IMR-90 (cell line): ENCODE measurements at regions not wholly inside any gene's neighbourhood (a gene's known extent, or its start where the extent isn't known, plus 50 kb on each side); places are given as distances from the start of the nearest gene placed in this dataset.
"Not testable (repeated sequence)": the region's sequence is repeated elsewhere in the genome, so short reads cannot be mapped to it uniquely, and the experiment has no call there.

ENCODE experiments used
- ATAC-seq: fragments of 200-7000 bp; cut with Tn5 transposase; 2 replicates; pipeline ENCODE4 v1.9.1; 2020; ENCODE audit warnings: low read depth, mild to moderate bottlenecking, moderate library complexity
- BruUV-seq: library from RNA; stranded (reverse); fragments of 400-500 nt; replicated peaks from 2 replicates; lab custom pipeline; 2021; lab: Mats Ljungman, UMichigan
- CTCF ChIA-PET: fragments of 300-600 bp; formaldehyde crosslinking; extraction: SDS; loops from one replicate; lab custom pipeline; 2021; ENCODE audit warnings: antibody characterized with exemption; lab: Yijun Ruan, JAX
- POLR2A ChIA-PET: fragments of 300-600 bp; sonication (Branson Sonifier 250); formaldehyde crosslinking; loops from one replicate; lab custom pipeline; 2022; ENCODE audit warnings: antibody characterized with exemption; ENCODE audit not compliant: unreplicated experiment; lab: Charles Lee
- DNase-seq: peaks from one replicate; pipeline ENCODE4 v3.0.0; 2013
- H2AFZ ChIP-seq: replicated peaks from 2 replicates; pipeline ENCODE3; 2013; ENCODE audit warnings: low read length, mild to moderate bottlenecking; ENCODE audit not compliant: poor library complexity
- H2AK5ac ChIP-seq: 2 replicates; pipeline ENCODE4 v1.6.1; 2013; ENCODE audit warnings: low read depth, low read length, inconsistent platforms
- H2AK9ac ChIP-seq: replicated peaks from 2 replicates; pipeline ENCODE3; 2013; ENCODE audit warnings: mild to moderate bottlenecking, low read depth, low read length, moderate library complexity; ENCODE audit not compliant: poor library complexity
- H2BK120ac ChIP-seq: 2 replicates; pipeline ENCODE4 v1.6.1; 2013; ENCODE audit warnings: low read depth, low read length, inconsistent platforms
- H2BK15ac ChIP-seq: 3 replicates; pipeline ENCODE4 v1.6.1; 2013; ENCODE audit warnings: low read depth, low read length, inconsistent platforms
- H2BK20ac ChIP-seq: 2 replicates; pipeline ENCODE4 v1.6.1; 2013; ENCODE audit warnings: low read depth, mild to moderate bottlenecking, inconsistent platforms, low read length, moderate library complexity
- H2BK5ac ChIP-seq: 2 replicates; pipeline ENCODE4 v1.6.1; 2013; ENCODE audit warnings: mild to moderate bottlenecking, low read depth, low read length, inconsistent platforms; ENCODE audit not compliant: poor library complexity, severe bottlenecking
- H3K14ac ChIP-seq: replicated peaks from 2 replicates; pipeline ENCODE4 v1.6.1; 2013; ENCODE audit warnings: low read depth, low read length, inconsistent platforms
- H3K18ac ChIP-seq: 2 replicates; pipeline ENCODE4 v1.6.1; 2013; ENCODE audit warnings: low read depth, low read length, control low read depth
- H3K23ac ChIP-seq: 2 replicates; pipeline ENCODE4 v1.6.1; 2013; ENCODE audit warnings: low read depth, low read length, inconsistent platforms
- H3K27ac ChIP-seq: 2 replicates; pipeline ENCODE4 v1.5.1; 2013; ENCODE audit warnings: mild to moderate bottlenecking, control low read depth, low read length; ENCODE audit not compliant: insufficient read depth
- H3K27me3 ChIP-seq: 2 replicates; pipeline ENCODE4 v1.6.1; 2013; ENCODE audit warnings: low read length; ENCODE audit not compliant: control insufficient read depth, insufficient read depth
- H3K36me3 ChIP-seq: 2 replicates; pipeline ENCODE4 v1.6.1; 2013; ENCODE audit warnings: low read length, mixed read lengths; ENCODE audit not compliant: control insufficient read depth, insufficient read depth
- H3K4ac ChIP-seq: 2 replicates; pipeline ENCODE4 v1.6.1; 2013; ENCODE audit warnings: low read depth, low read length, inconsistent platforms
- H3K4me1 ChIP-seq: 2 replicates; pipeline ENCODE4 v1.6.1; 2013; ENCODE audit warnings: low read length, mixed read lengths; ENCODE audit not compliant: control insufficient read depth, insufficient read depth
- H3K4me2 ChIP-seq: 2 replicates; pipeline ENCODE4 v1.6.1; 2013; ENCODE audit warnings: low read depth, mild to moderate bottlenecking, control low read depth, low read length, moderate library complexity
- H3K4me3 ChIP-seq: 2 replicates; pipeline ENCODE4 v1.5.1; 2013; ENCODE audit warnings: low read depth, mild to moderate bottlenecking, control low read depth, low read length, moderate library complexity; ENCODE audit not compliant: insufficient read depth
- H3K56ac ChIP-seq: 2 replicates; pipeline ENCODE4 v1.6.1; 2013; ENCODE audit warnings: low read length, inconsistent platforms; ENCODE audit not compliant: insufficient read depth; ENCODE audit errors: extremely low read depth
- H3K79me1 ChIP-seq, 2 experiments: 2 replicates each; pipeline ENCODE4 v1.6.1; 2013; ENCODE audit warnings: low read length in 2 of 2, inconsistent platforms in 1 of 2, low read depth in 1 of 2
- H3K9ac ChIP-seq: 2 replicates; pipeline ENCODE4 v1.6.1; 2013; ENCODE audit warnings: low read depth, low read length, control low read depth
- H3K9me1 ChIP-seq: 2 replicates; pipeline ENCODE4 v1.6.1; 2013; ENCODE audit warnings: low read length, inconsistent platforms; ENCODE audit not compliant: insufficient read depth
- H3K9me3 ChIP-seq: 2 replicates; pipeline ENCODE4 v1.6.1; 2013; ENCODE audit warnings: low read length; ENCODE audit not compliant: control insufficient read depth, insufficient read depth
- H4K20me1 ChIP-seq: 2 replicates; pipeline ENCODE4 v1.6.1; 2013; ENCODE audit warnings: low read length, inconsistent platforms; ENCODE audit not compliant: insufficient read depth
- H4K5ac ChIP-seq: 2 replicates; pipeline ENCODE4 v1.6.1; 2013; ENCODE audit warnings: mild to moderate bottlenecking, low read depth, low read length, control low read depth
- H4K8ac ChIP-seq, 2 experiments: 2 replicates each; pipeline ENCODE4 v1.6.1; 2013; ENCODE audit warnings: low read depth in 2 of 2, low read length in 2 of 2, control low read depth in 1 of 2, inconsistent platforms in 1 of 2
- H4K91ac ChIP-seq: 2 replicates; pipeline ENCODE4 v1.6.1; 2013; ENCODE audit warnings: low read depth, low read length, inconsistent platforms; ENCODE audit not compliant: insufficient read depth
- WGBS, 2 experiments: methylation state at CpG; one replicate each; pipeline versions ENCODE4 v1.1.5 to v1.1.7; 2013; ENCODE audit warnings: missing lambda C conversion rate in 2 of 2; ENCODE audit not compliant: insufficient read length in 1 of 2; ENCODE audit errors: extremely low coverage in 2 of 2; 5-methylcytosine and 5-hydroxymethylcytosine counted together
- dilution Hi-C: fragments of 300-500 bp; cut with HindIII; formaldehyde crosslinking; loops from one replicate; pipeline ENCODE4 v1.14.3; 2018; ENCODE audit warnings: low sequenced_read_pairs; ENCODE audit not compliant: unreplicated experiment
- in situ Hi-C: fragments of 300-500 bp; cut with MboI; formaldehyde crosslinking; loops from 3 replicates; pipeline ENCODE4 v1.14.3; 2019; ENCODE audit warnings: low sequenced_read_pairs, inconsistent platforms, mixed read lengths
- intact Hi-C: fragments of 100-400 bp; cut with micrococcal nuclease; formaldehyde crosslinking; loops from 2 replicates; pipeline ENCODE4 v1.10.0; 2022

DNA sequence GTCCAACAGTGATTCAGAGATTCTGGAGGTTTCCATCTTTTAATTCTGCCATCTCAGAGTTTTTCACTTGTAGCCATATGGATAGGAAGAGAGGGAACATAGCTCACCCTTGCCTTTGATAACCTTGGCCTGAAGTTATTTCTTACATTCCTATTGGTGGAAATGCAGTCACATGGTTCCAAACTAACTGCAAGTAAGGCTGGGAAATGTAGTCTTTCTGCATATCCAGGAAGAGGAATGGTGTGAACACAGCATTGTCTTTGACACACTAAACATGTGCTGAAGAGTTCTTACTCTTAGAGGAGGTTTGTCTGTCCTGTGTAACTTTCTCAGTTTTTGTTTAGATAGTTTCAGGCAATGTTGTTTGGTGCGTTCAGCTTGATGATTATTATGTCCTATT lies 78.7 kb downstream of the DEFB131A start:
- H3K27me3 ChIP-seq, H3K18ac ChIP-seq, H4K20me1 ChIP-seq, DNase-seq, H2AK9ac ChIP-seq, intact Hi-C loops, H3K36me3 ChIP-seq, in situ Hi-C loops, H2BK5ac ChIP-seq, H3K23ac ChIP-seq, H2BK20ac ChIP-seq, H2BK120ac ChIP-seq, H3K4me2 ChIP-seq, H3K79me1 ChIP-seq, H3K9me3 ChIP-seq, CTCF ChIA-PET, dilution Hi-C loops, H3K27ac ChIP-seq, H4K5ac ChIP-seq, H4K8ac ChIP-seq, ATAC-seq, POLR2A ChIA-PET, H2AK5ac ChIP-seq, BruUV-seq, H4K91ac ChIP-seq, H3K9ac ChIP-seq, H3K14ac ChIP-seq, H3K9me1 ChIP-seq, H2AFZ ChIP-seq, H3K56ac ChIP-seq, H3K4ac ChIP-seq, H3K4me1 ChIP-seq, H3K4me3 ChIP-seq, H2BK15ac ChIP-seq: not testable (repeated sequence)
- WGBS, 2 experiments = no CpG with 5 or more reads among the region's 1 CpG

DNA sequence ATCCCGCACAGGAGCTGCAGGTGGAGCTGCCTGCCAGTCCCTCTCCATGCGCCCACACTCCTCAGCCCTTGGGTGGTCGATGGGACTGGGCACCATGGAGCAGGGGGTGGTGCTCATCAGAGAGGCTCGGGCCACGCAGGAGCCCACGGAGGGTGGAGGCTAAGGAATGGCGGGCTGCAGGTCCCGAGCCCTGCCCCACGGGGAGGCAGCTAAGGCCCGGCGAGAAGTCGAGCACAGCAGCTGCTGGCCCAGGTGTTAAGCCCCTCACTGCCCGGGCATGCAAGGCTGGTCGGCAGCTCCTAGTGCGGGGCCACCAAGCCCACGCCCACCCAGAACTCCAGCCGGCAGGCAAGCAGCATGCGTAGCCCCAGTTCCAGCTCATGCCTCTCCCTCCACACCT lies 80.2 kb downstream of the DEFB131A start:
- H3K9me3 ChIP-seq, H3K79me1 ChIP-seq, H2BK15ac ChIP-seq, H2AK5ac ChIP-seq, H3K27ac ChIP-seq, DNase-seq, H3K9ac ChIP-seq, H4K20me1 ChIP-seq, H2BK20ac ChIP-seq, H3K27me3 ChIP-seq, POLR2A ChIA-PET, BruUV-seq, H3K56ac ChIP-seq, H3K9me1 ChIP-seq, in situ Hi-C loops, H2AFZ ChIP-seq, H4K5ac ChIP-seq, H4K8ac ChIP-seq, H3K36me3 ChIP-seq, H4K91ac ChIP-seq, H3K18ac ChIP-seq, CTCF ChIA-PET, H3K23ac ChIP-seq, H3K14ac ChIP-seq, ATAC-seq, intact Hi-C loops, dilution Hi-C loops, H3K4me2 ChIP-seq, H3K4me3 ChIP-seq, H2BK120ac ChIP-seq, H2BK5ac ChIP-seq, H3K4ac ChIP-seq, H2AK9ac ChIP-seq, H3K4me1 ChIP-seq: not testable (repeated sequence)
- WGBS, 2 experiments = 40% methylated on average over 1 of the region's 18 CpGs; no CpG with 5 or more reads in 1 of the 2 experiments
